GM12878 (cell line): ENCODE measurements at regions not wholly inside any gene's neighbourhood (a gene's known extent, or its start where the extent isn't known, plus 50 kb on each side); places are given as distances from the start of the nearest gene placed in this dataset.

ENCODE experiments used
- ATAC-seq: fragments of 200-7000 bp; cut with Tn5 transposase; 3 replicates; pipeline ENCODE4 v1.9.1; 2020; ENCODE audit warnings: mild to moderate bottlenecking, moderate library complexity
- BruUV-seq: library from RNA; stranded (reverse); fragments of 400-500 nt; replicated peaks from 2 replicates; lab custom pipeline; 2021; lab: Mats Ljungman, UMichigan
- CTCF ChIA-PET: fragments of 300-600 bp; sonication (Branson Sonifier 250); formaldehyde crosslinking; extraction: SDS; loops from one replicate; lab custom pipeline; 2021; ENCODE audit warnings: inconsistent platforms; lab: Yijun Ruan, JAX
- POLR2A ChIA-PET: fragments of 350-600 bp; formaldehyde crosslinking; extraction: SDS; loops from one replicate; lab custom pipeline; 2021; ENCODE audit warnings: inconsistent platforms; lab: Charles Lee
- RAD21 ChIA-PET: fragments of 300-600 bp; sonication (Branson Sonifier 250); formaldehyde crosslinking; loops from one replicate; lab custom pipeline; 2023; ENCODE audit warnings: antibody characterized with exemption; ENCODE audit not compliant: unreplicated experiment; lab: Charles Lee
- SMC1A ChIA-PET: fragments of 300-600 bp; sonication (Branson Sonifier 250); formaldehyde crosslinking; loops from one replicate; lab custom pipeline; 2023; ENCODE audit not compliant: unreplicated experiment, uncharacterized antibody; lab: Charles Lee
- DNase-seq: peaks from one replicate; pipeline ENCODE4 v3.0.0-alpha.2; 2011; ENCODE audit warnings: low read depth, low spot score
- FAIRE-seq: peaks from 3 replicates; lab custom pipeline; 2011; peaks lifted over from hg19 to GRCh38; lab: Jason Lieb, UNC
- H2AFZ ChIP-seq: 2 replicates; pipeline ENCODE4 v1.6.0; 2011; ENCODE audit warnings: low read depth, low read length, control low read depth; ENCODE audit not compliant: control insufficient read depth
- H3K27ac ChIP-seq: 2 replicates; pipeline ENCODE4 v1.5.1; 2011; ENCODE audit warnings: control low read depth; ENCODE audit not compliant: control insufficient read depth, insufficient read depth
- H3K27me3 ChIP-seq, 2 experiments: replicated peaks in 1 of 2; 2 replicates each; pipeline versions ENCODE4 v1.6.0 to v1.6.1; 2011; ENCODE audit warnings: low read length in 1 of 2; ENCODE audit not compliant: control insufficient read depth in 2 of 2, insufficient read depth in 2 of 2
- H3K36me3 ChIP-seq, 2 experiments: 2 replicates each; pipeline ENCODE4 v1.5.1; 2011; ENCODE audit warnings: low read length in 1 of 2; ENCODE audit not compliant: control insufficient read depth in 2 of 2, insufficient read depth in 2 of 2
- H3K4me1 ChIP-seq: 2 replicates; pipeline ENCODE4 v1.6.1; 2011; ENCODE audit warnings: mild to moderate bottlenecking, low read length, moderate library complexity, mixed read lengths; ENCODE audit not compliant: control insufficient read depth, insufficient read depth
- H3K4me2 ChIP-seq: 2 replicates; pipeline ENCODE4 v1.6.0; 2011; ENCODE audit warnings: control low read depth; ENCODE audit not compliant: control insufficient read depth, insufficient read depth
- H3K4me3 ChIP-seq: fragments of 200-600 bp; sonication (generic); 2 replicates; pipeline ENCODE4 v1.5.1; 2016
- H3K79me2 ChIP-seq: 2 replicates; pipeline ENCODE4 v1.6.0; 2011; ENCODE audit warnings: low read length; ENCODE audit not compliant: control insufficient read depth, insufficient read depth
- H3K9ac ChIP-seq: 2 replicates; pipeline ENCODE4 v1.8.0; 2011; ENCODE audit warnings: low read length, control low read depth, mixed read lengths; ENCODE audit not compliant: control insufficient read depth, insufficient read depth
- H3K9me3 ChIP-seq: replicated peaks from 3 replicates; pipeline ENCODE4 v1.5.1; 2011; ENCODE audit warnings: mild to moderate bottlenecking, low read length; ENCODE audit not compliant: control insufficient read depth, insufficient read depth
- H4K20me1 ChIP-seq: 2 replicates; pipeline ENCODE4 v1.6.0; 2011; ENCODE audit not compliant: control insufficient read depth, insufficient read depth
- IKZF2 ChIP-seq, 2 experiments: fragments of 450-650 bp; IDR thresholded peaks; 2 replicates each; pipeline ENCODE4 v1.6.1; 2017; ENCODE audit warnings: mild to moderate bottlenecking in 2 of 2, moderate library complexity in 2 of 2
- LARP7 ChIP-seq: fragments of 450-650 bp; IDR thresholded peaks from 2 replicates; pipeline ENCODE4 v1.6.1; 2017; ENCODE audit warnings: mild to moderate bottlenecking
- MTA3 ChIP-seq: IDR thresholded peaks from 2 replicates; pipeline ENCODE4 v1.6.1; 2012; ENCODE audit warnings: low read length, inconsistent platforms, borderline replicate concordance
- POLR2AphosphoS2 ChIP-seq: IDR thresholded peaks from 2 replicates; pipeline ENCODE4 v1.6.1; 2011; ENCODE audit warnings: low read depth, mild to moderate bottlenecking, low read length, improper control_type of control experiment, moderate library complexity
- WGBS: methylation state at CpG from one replicate; pipeline ENCODE4 v1.1.6; 2016; ENCODE audit warnings: low lambda C conversion rate; ENCODE audit not compliant: insufficient replicate concordance, insufficient coverage; ENCODE audit errors: missing lambda C conversion rate; 5-methylcytosine and 5-hydroxymethylcytosine counted together
- in situ Hi-C: fragments of 300-500 bp; cut with MboI; formaldehyde crosslinking; loops from 9 replicates; pipeline ENCODE4 v1.14.3; 2018; ENCODE audit warnings: mixed read lengths
- intact Hi-C: fragments of 100-400 bp; cut with micrococcal nuclease; formaldehyde crosslinking; loops from one replicate; pipeline ENCODE4 v1.14.2; 2022; ENCODE audit not compliant: unreplicated experiment
- TF ChIP-seq, protein P1 (sequence below): fragments of 150-350 bp; IDR thresholded peaks from 2 replicates; pipeline ENCODE4 v1.6.1; 2014; ENCODE audit warnings: mild to moderate bottlenecking, low read depth, low read length

DNA sequence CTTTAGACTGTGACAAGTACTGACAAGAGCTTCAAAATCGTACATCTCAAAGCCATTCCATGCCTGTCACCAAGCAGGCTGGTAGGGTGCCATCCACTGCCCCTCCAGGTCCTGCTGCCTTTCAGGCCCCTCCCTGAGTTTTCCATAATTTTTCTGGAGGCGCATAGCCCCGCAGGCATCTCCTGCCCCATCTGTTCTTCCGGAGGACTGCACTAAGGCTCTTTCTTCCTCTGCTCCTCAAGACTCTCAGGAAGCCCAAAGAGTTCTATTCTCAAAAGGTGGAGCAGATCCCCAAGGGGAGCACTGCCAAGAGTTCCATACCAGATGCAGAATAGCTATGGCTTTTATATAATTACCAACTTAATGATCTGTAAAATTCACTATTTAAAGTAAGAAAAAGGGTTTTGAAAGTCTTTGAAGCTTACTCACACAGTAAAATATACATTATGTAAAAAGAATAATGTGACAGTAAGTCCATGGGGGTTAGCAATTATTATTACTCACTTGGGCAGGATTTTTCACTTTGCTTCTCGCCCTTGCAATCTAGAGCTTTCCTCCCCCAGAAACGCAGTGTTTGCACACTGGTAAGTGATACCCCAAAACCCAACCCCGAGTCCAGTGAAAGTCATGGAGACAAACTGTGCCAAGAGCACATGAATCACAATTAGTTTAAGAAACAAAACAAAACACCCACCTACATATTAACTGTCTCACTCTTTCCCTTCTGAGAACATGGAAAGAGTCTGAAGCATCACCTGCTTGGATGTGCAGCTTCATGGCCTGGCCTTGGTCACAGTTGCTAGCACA lies 114.1 kb upstream of the DAPK1 start:
- H4K20me1 ChIP-seq, result no peaks in the 10 kb centered on the region
- no peak overlapping the region for H2AFZ ChIP-seq
- no peaks in the 10 kb centered on the region for H3K4me1 ChIP-seq
- ChIA-PET SMC1A (no interaction called here), CTCF (no interaction called here), RAD21 (no interaction called here), POLR2A (no interaction called here)
- WGBS, result 43% methylated on average over 7 of the region's 7 CpGs
- ATAC-seq (no peak), DNase-seq (no peak), FAIRE-seq (no peak)
- H3K27me3 ChIP-seq, result no peaks in the 10 kb centered on the region
- in situ Hi-C loops, result no loop called here
- H3K9me3 ChIP-seq, result no peaks in the 10 kb centered on the region
- BruUV-seq, result no TSS peak
- H3K36me3 ChIP-seq, result no peaks in the 10 kb centered on the region
- H3K27ac ChIP-seq, result no peak overlapping the region
- H3K4me2 ChIP-seq, result no peak overlapping the region
- no peak overlapping the region for H3K4me3 ChIP-seq
- intact Hi-C loops, result no loop called here
- no peaks in the 10 kb centered on the region for H3K79me2 ChIP-seq
- TF ChIP-seq LARP7, result no peak
- no peak for TF ChIP-seq POLR2AphosphoS2
- no peak for TF ChIP-seq IKZF2 (IDR thresholded peaks at IDR 0.05)
- TF ChIP-seq MTA3, result no peak
- TF ChIP-seq, protein P1, sequence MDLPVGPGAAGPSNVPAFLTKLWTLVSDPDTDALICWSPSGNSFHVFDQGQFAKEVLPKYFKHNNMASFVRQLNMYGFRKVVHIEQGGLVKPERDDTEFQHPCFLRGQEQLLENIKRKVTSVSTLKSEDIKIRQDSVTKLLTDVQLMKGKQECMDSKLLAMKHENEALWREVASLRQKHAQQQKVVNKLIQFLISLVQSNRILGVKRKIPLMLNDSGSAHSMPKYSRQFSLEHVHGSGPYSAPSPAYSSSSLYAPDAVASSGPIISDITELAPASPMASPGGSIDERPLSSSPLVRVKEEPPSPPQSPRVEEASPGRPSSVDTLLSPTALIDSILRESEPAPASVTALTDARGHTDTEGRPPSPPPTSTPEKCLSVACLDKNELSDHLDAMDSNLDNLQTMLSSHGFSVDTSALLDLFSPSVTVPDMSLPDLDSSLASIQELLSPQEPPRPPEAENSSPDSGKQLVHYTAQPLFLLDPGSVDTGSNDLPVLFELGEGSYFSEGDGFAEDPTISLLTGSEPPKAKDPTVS, result no peak
- no peak overlapping the region for H3K9ac ChIP-seq
